ENCODE measurements at regions not wholly inside any gene's neighbourhood (a gene's known extent, or its start where the extent isn't known, plus 50 kb on each side); places are given as distances from the start of the nearest gene placed in this dataset.

GRCh38 chr20:52612046-52612632, 360.0 kb upstream of the TSHZ2 start:
- 95% methylated on average over 5 of the region's 5 CpGs for WGBS
- no peaks in the 10 kb centered on the region for H3K36me3 ChIP-seq
- intact Hi-C loops (cut with DNase I) = no loop called here
- no peaks in the 10 kb centered on the region for H3K4me1 ChIP-seq (replicated peaks)
- DNase-seq (ENCODE audit: low spot score) = no peak
- no peaks in the 10 kb centered on the region for H3K27me3 ChIP-seq (replicated peaks; ENCODE audit: insufficient read depth)
- no peaks in the 10 kb centered on the region for H3K9me3 ChIP-seq
- no peak overlapping the region for H3K27ac ChIP-seq
- no peak overlapping the region for H3K4me3 ChIP-seq
- TF ChIP-seq, protein P1, sequence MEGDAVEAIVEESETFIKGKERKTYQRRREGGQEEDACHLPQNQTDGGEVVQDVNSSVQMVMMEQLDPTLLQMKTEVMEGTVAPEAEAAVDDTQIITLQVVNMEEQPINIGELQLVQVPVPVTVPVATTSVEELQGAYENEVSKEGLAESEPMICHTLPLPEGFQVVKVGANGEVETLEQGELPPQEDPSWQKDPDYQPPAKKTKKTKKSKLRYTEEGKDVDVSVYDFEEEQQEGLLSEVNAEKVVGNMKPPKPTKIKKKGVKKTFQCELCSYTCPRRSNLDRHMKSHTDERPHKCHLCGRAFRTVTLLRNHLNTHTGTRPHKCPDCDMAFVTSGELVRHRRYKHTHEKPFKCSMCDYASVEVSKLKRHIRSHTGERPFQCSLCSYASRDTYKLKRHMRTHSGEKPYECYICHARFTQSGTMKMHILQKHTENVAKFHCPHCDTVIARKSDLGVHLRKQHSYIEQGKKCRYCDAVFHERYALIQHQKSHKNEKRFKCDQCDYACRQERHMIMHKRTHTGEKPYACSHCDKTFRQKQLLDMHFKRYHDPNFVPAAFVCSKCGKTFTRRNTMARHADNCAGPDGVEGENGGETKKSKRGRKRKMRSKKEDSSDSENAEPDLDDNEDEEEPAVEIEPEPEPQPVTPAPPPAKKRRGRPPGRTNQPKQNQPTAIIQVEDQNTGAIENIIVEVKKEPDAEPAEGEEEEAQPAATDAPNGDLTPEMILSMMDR (IDR thresholded peaks at IDR 0.05) = no peak
- no peak for TF ChIP-seq POLR2A (IDR thresholded peaks at IDR 0.05)
- TF ChIP-seq POLR2AphosphoS5 (IDR thresholded peaks at IDR 0.05) = no peak

- no peaks in the 10 kb centered on the region for H3K27me3 ChIP-seq (replicated peaks; ENCODE audit: insufficient read depth)
- H3K4me1 ChIP-seq (replicated peaks) = no peaks in the 10 kb centered on the region
- no peak overlapping the region for H3K27ac ChIP-seq
- no peaks in the 10 kb centered on the region for H3K36me3 ChIP-seq
- DNase-seq (ENCODE audit: low spot score) = no peak
- intact Hi-C loops (cut with DNase I) = no loop called here
- H3K4me3 ChIP-seq = no peak overlapping the region
- TF ChIP-seq POLR2A (IDR thresholded peaks at IDR 0.05) = no peak
- TF ChIP-seq POLR2AphosphoS5 (IDR thresholded peaks at IDR 0.05) = no peak
- TF ChIP-seq, protein P1 (IDR thresholded peaks at IDR 0.05) = no peak
- no peaks in the 10 kb centered on the region for H3K9me3 ChIP-seq
Measured at GRCh38 chr20:52610749-52611148, 361.4 kb upstream of the TSHZ2 start.

- Histone ChIP-seq H3K27ac (no peak overlapping the region), H3K9me3 (no peaks in the 10 kb centered on the region), H3K36me3 (no peaks in the 10 kb centered on the region), H3K4me1 (replicated peaks) (no peaks in the 10 kb centered on the region), H3K27me3 (replicated peaks; ENCODE audit: insufficient read depth) (no peaks in the 10 kb centered on the region), H3K4me3 (no peak overlapping the region)
- no peak for DNase-seq (ENCODE audit: low spot score)
- intact Hi-C loops (cut with DNase I) = no loop called here
- no peak for TF ChIP-seq POLR2A (IDR thresholded peaks at IDR 0.05)
- TF ChIP-seq, protein P1 (IDR thresholded peaks at IDR 0.05) = no peak
- no peak for TF ChIP-seq POLR2AphosphoS5 (IDR thresholded peaks at IDR 0.05)
- 82% methylated on average over 4 of the region's 4 CpGs for WGBS
Measured at GRCh38 chr20:52601295-52601971, 370.7 kb upstream of the TSHZ2 start.

DNA sequence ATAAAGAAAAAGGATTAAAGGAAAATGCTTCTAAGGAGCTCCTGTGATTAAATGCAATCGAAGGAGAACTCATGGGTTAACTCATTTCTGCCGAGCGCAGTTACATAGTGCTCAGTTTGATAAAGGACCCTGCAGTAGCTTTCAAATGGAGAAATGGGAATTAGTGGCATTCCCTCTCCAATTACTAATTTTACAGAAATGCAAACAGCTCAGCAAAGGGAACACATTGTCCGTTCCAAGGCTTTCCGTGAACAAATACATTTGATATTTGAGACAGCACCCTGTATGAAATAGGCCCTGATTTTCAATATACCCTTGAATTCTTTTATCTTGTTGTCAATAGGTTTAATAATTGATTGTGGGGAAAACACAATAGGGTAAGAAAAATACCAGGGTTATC, 375.9 kb upstream of the TSHZ2 start:
- Histone ChIP-seq H3K36me3 (no peaks in the 10 kb centered on the region), H3K9me3 (no peaks in the 10 kb centered on the region), H3K4me1 (replicated peaks) (no peaks in the 10 kb centered on the region), H3K27ac (no peak overlapping the region), H3K27me3 (replicated peaks; ENCODE audit: insufficient read depth) (no peaks in the 10 kb centered on the region), H3K4me3 (no peak overlapping the region)
- intact Hi-C loops (cut with DNase I) = no loop called here
- TF ChIP-seq POLR2AphosphoS5 (IDR thresholded peaks at IDR 0.05) = no peak
- TF ChIP-seq POLR2A (IDR thresholded peaks at IDR 0.05) = no peak
- TF ChIP-seq, protein P1 (IDR thresholded peaks at IDR 0.05) = no peak
- no peak for DNase-seq (ENCODE audit: low spot score)
- 53% methylated on average over 5 of the region's 5 CpGs for WGBS

DNA sequence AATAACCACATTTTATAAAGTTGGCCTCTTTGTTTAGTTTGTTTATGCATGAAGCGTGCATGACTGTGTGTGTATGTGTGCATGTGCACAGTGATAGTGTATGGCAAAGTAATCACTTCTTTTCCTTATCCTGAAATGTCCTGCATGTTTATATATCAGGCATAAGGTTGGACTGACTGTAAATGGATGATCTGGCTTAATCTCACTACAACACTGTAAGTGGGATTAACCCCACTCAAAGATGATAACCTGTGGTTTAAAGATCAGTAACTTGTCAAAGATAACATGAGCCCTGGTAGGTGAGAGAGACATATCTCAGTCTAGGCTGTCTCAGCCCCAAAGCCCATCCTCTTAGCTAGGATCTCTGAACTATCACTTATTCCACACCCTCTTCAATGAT, 376.6 kb upstream of the TSHZ2 start:
- H3K36me3 ChIP-seq = no peaks in the 10 kb centered on the region
- no peak for DNase-seq (ENCODE audit: low spot score)
- 73% methylated on average over 1 of the region's 1 CpG for WGBS
- TF ChIP-seq POLR2AphosphoS5 (IDR thresholded peaks at IDR 0.05) (no peak), POLR2A (IDR thresholded peaks at IDR 0.05) (no peak)
- TF ChIP-seq, protein P1 (IDR thresholded peaks at IDR 0.05) = no peak
- H3K9me3 ChIP-seq = no peaks in the 10 kb centered on the region
- H3K4me1 ChIP-seq (replicated peaks) = no peaks in the 10 kb centered on the region
- intact Hi-C loops (cut with DNase I) = no loop called here
- no peak overlapping the region for H3K4me3 ChIP-seq
- no peak overlapping the region for H3K27ac ChIP-seq
- H3K27me3 ChIP-seq (replicated peaks; ENCODE audit: insufficient read depth) = no peaks in the 10 kb centered on the region

Data from prostate gland (tissue), 2 donors.